HEK293 (cell line): ENCODE measurements at regions not wholly inside any gene's neighbourhood (a gene's known extent, or its start where the extent isn't known, plus 50 kb on each side); places are given as distances from the start of the nearest gene placed in this dataset.

Experiments used
- CTCF ChIP-seq: fragments of 450-650 bp; formaldehyde crosslinking; IDR thresholded peaks from 2 replicates; pipeline ENCODE4 v1.5.1; 2016; ENCODE audit warnings: missing biosample characterization, missing genetic modification characterization
- PBX3 ChIP-seq: sonication (generic); formaldehyde crosslinking; IDR thresholded peaks from 2 replicates; pipeline ENCODE4 v1.8.1; 2022; ENCODE audit warnings: mild to moderate bottlenecking, moderate library complexity, missing genetic modification reagents
- PRDM10 ChIP-seq: fragments of 450-650 bp; formaldehyde crosslinking; IDR thresholded peaks from 2 replicates; pipeline ENCODE4 v1.5.1; 2016; ENCODE audit warnings: missing biosample characterization, missing genetic modification characterization
- ZNF114 ChIP-seq: fragments of 450-650 bp; formaldehyde crosslinking; IDR thresholded peaks from 2 replicates; pipeline ENCODE4 v1.5.0; 2017; ENCODE audit warnings: missing biosample characterization, missing genetic modification characterization
- ZNF280C ChIP-seq: fragments of 450-650 bp; formaldehyde crosslinking; IDR thresholded peaks from 2 replicates; pipeline ENCODE4 v1.5.1; 2016; ENCODE audit warnings: missing biosample characterization, missing genetic modification characterization
- ZNF585B ChIP-seq: fragments of 450-650 bp; formaldehyde crosslinking; IDR thresholded peaks from 2 replicates; pipeline ENCODE4 v1.5.1; 2016; ENCODE audit warnings: missing biosample characterization, missing genetic modification characterization

- no peak for TF ChIP-seq CTCF (tag by site-specific recombination)
- TF ChIP-seq PRDM10 (tag by site-specific recombination): no peak
- no peak for TF ChIP-seq ZNF280C (tag by site-specific recombination)
- TF ChIP-seq PBX3 (CRISPR knock-in tag): no peak
- no peak for TF ChIP-seq ZNF114
- no peak for TF ChIP-seq ZNF585B (tag by site-specific recombination)
These were observed 334.4 kb downstream of the DHX15 start for GRCh38 chr4:24249972-24250371.
